ENCODE measurements at regions not wholly inside any gene's neighbourhood (a gene's known extent, or its start where the extent isn't known, plus 50 kb on each side); places are given as distances from the start of the nearest gene placed in this dataset.
A peak's percentile ranks its signal among the peaks of the same experiment; 100 is the strongest.

GRCh38 chr21:27647401-27647800, 680.5 kb upstream of the ADAMTS5 start:
- Histone ChIP-seq H2BK120ac (ENCODE audit: low read depth, low read length) (no peak overlapping the region), H3K23ac (ENCODE audit: low read length in 2 of 2) (no peak overlapping the region), H2AFZ (ENCODE audit: low read depth, low read length) (no peak overlapping the region)

DNA sequence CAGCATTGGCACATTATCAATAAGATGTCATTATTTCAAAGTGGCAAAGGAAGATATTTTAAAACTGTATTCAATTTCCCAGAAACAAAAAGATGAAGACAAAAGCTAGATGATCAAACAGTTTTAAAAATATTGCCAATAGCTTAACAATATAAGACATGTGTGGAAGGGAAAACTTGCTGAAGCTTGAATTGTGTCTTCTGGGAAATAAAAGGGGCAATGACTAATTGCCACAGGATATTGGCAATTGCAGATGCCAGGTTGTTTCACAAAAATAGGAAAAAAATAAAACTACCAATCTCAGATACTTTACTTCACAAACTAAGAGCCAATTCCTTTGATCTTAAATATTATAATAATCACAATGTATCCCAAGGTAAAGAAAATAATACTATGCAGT, 679.8 kb upstream of the ADAMTS5 start:
- Histone ChIP-seq H2BK5ac (ENCODE audit: low read depth, low read length, poor library complexity, severe bottlenecking) (no peak overlapping the region), H2BK15ac (ENCODE audit: low read depth, poor library complexity, severe bottlenecking) (no peak overlapping the region), H3K36me3 (ENCODE audit: control insufficient read depth in 1 of 2, insufficient read depth in 2 of 2, low read depth in 1 of 2, low read length in 2 of 2) (no peaks in the 10 kb centered on the region), H3K27me3 (ENCODE audit: control insufficient read depth in 1 of 2, insufficient read depth in 1 of 2, low read length in 2 of 2) (no peaks in the 10 kb centered on the region), H2AK5ac (ENCODE audit: low read length, severe bottlenecking) (no peak overlapping the region), H2BK120ac (ENCODE audit: low read depth, low read length) (no peak overlapping the region), H4K8ac (ENCODE audit: low read length) (no peak overlapping the region), H3K14ac (ENCODE audit: low read length in 2 of 2) (no peak overlapping the region), H3K4me3 (ENCODE audit: insufficient read depth in 1 of 2, low read depth in 1 of 2, low read length in 2 of 2) (no peak overlapping the region), H3K27ac (ENCODE audit: low read length, poor library complexity, severe bottlenecking) (no peak overlapping the region), H3K79me1 (replicated peaks; ENCODE audit: low read length, poor library complexity, severe bottlenecking) (no peaks in the 10 kb centered on the region), H3K9ac (ENCODE audit: low read length) (peak overlapping the region; percentile 85), H4K91ac (ENCODE audit: low read length) (no peak overlapping the region), H3K4me1 (ENCODE audit: control insufficient read depth, insufficient read depth, low read depth, low read length) (no peaks in the 10 kb centered on the region), H3K18ac (ENCODE audit: low read depth in 1 of 2, low read length in 2 of 2) (no peak overlapping the region), H2AFZ (ENCODE audit: low read depth, low read length) (no peak overlapping the region), H3K4me2 (ENCODE audit: low read length, poor library complexity, severe bottlenecking) (no peak overlapping the region), H3K4ac (ENCODE audit: low read depth in 1 of 2, low read length in 2 of 2) (no peak overlapping the region), H3K23ac (ENCODE audit: low read length in 2 of 2) (no peak overlapping the region), H3K9me3 (ENCODE audit: control insufficient read depth, low read length) (no peaks in the 10 kb centered on the region), H2BK12ac (ENCODE audit: low read length in 2 of 2) (no peak overlapping the region)
- DNase-seq = no peak

More at GRCh38 chr21:27647401-27647800, 680.5 kb upstream of the ADAMTS5 start:
- H3K4me3 ChIP-seq (ENCODE audit: insufficient read depth in 1 of 2, low read depth in 1 of 2, low read length in 2 of 2) = no peak overlapping the region
- H2BK15ac ChIP-seq (ENCODE audit: low read depth, poor library complexity, severe bottlenecking) = no peak overlapping the region
- H3K79me1 ChIP-seq (replicated peaks; ENCODE audit: low read length, poor library complexity, severe bottlenecking) = no peaks in the 10 kb centered on the region
- no peaks in the 10 kb centered on the region for H3K9me3 ChIP-seq (ENCODE audit: control insufficient read depth, low read length)
- no peak overlapping the region for H3K27ac ChIP-seq (ENCODE audit: low read length, poor library complexity, severe bottlenecking)
- no peak overlapping the region for H3K4ac ChIP-seq (ENCODE audit: low read depth in 1 of 2, low read length in 2 of 2)
- no peaks in the 10 kb centered on the region for H3K4me1 ChIP-seq (ENCODE audit: control insufficient read depth, insufficient read depth, low read depth, low read length)
- H2BK12ac ChIP-seq (ENCODE audit: low read length in 2 of 2) = no peak overlapping the region
- peak overlapping the region; percentile 85 for H3K9ac ChIP-seq (ENCODE audit: low read length)
- no peak overlapping the region for H2AK5ac ChIP-seq (ENCODE audit: low read length, severe bottlenecking)
- no peak overlapping the region for H3K4me2 ChIP-seq (ENCODE audit: low read length, poor library complexity, severe bottlenecking)
- no peak overlapping the region for H2BK5ac ChIP-seq (ENCODE audit: low read depth, low read length, poor library complexity, severe bottlenecking)
- DNase-seq = peak; percentile 55
- no peak overlapping the region for H3K14ac ChIP-seq (ENCODE audit: low read length in 2 of 2)
- 89% methylated on average over 2 of the region's 3 CpGs for WGBS
- H3K27me3 ChIP-seq (ENCODE audit: control insufficient read depth in 1 of 2, insufficient read depth in 1 of 2, low read length in 2 of 2) = no peaks in the 10 kb centered on the region
- no peak overlapping the region for H4K91ac ChIP-seq (ENCODE audit: low read length)
- H3K36me3 ChIP-seq (ENCODE audit: control insufficient read depth in 1 of 2, insufficient read depth in 2 of 2, low read depth in 1 of 2, low read length in 2 of 2) = no peaks in the 10 kb centered on the region
- H4K8ac ChIP-seq (ENCODE audit: low read length) = no peak overlapping the region
- H3K18ac ChIP-seq (ENCODE audit: low read depth in 1 of 2, low read length in 2 of 2) = no peak overlapping the region

DNA sequence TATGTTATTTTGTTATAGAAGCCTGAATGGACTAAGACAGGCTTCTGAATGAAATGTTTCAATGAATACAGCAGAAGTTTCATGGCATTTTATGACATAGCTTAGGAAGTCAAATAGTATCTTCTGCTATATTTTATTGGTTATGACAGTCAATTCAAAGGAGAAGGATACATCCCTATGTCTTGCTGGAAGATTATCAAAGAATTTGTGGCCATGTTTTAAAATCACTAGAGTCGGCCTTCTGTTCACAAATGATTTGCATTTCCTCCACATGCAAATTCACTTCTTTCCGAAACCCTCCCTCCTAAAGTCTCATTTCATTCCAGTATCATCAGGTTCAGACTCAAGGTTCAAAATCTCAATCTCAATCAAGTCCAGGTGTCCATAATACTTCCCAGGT, 679.2 kb upstream of the ADAMTS5 start:
- no peak overlapping the region for H3K18ac ChIP-seq (ENCODE audit: low read depth in 1 of 2, low read length in 2 of 2)
- H3K4me3 ChIP-seq (ENCODE audit: insufficient read depth in 1 of 2, low read depth in 1 of 2, low read length in 2 of 2) = no peak overlapping the region
- no peak overlapping the region for H2BK5ac ChIP-seq (ENCODE audit: low read depth, low read length, poor library complexity, severe bottlenecking)
- H3K4ac ChIP-seq (ENCODE audit: low read depth in 1 of 2, low read length in 2 of 2) = no peak overlapping the region
- no peak overlapping the region for H2BK15ac ChIP-seq (ENCODE audit: low read depth, poor library complexity, severe bottlenecking)
- H3K9ac ChIP-seq (ENCODE audit: low read length) = peak overlapping the region; percentile 85
- no peak overlapping the region for H2AK5ac ChIP-seq (ENCODE audit: low read length, severe bottlenecking)
- no peaks in the 10 kb centered on the region for H3K9me3 ChIP-seq (ENCODE audit: control insufficient read depth, low read length)
- no peaks in the 10 kb centered on the region for H3K79me1 ChIP-seq (replicated peaks; ENCODE audit: low read length, poor library complexity, severe bottlenecking)
- no peak overlapping the region for H3K23ac ChIP-seq (ENCODE audit: low read length in 2 of 2)
- no peak for DNase-seq
- no peak overlapping the region for H2BK12ac ChIP-seq (ENCODE audit: low read length in 2 of 2)
- H4K8ac ChIP-seq (ENCODE audit: low read length) = no peak overlapping the region
- no peaks in the 10 kb centered on the region for H3K4me1 ChIP-seq (ENCODE audit: control insufficient read depth, insufficient read depth, low read depth, low read length)
- no peak overlapping the region for H3K14ac ChIP-seq (ENCODE audit: low read length in 2 of 2)
- H3K27me3 ChIP-seq (ENCODE audit: control insufficient read depth in 1 of 2, insufficient read depth in 1 of 2, low read length in 2 of 2) = no peaks in the 10 kb centered on the region
- H2AFZ ChIP-seq (ENCODE audit: low read depth, low read length) = no peak overlapping the region
- no peaks in the 10 kb centered on the region for H3K36me3 ChIP-seq (ENCODE audit: control insufficient read depth in 1 of 2, insufficient read depth in 2 of 2, low read depth in 1 of 2, low read length in 2 of 2)
- no peak overlapping the region for H3K27ac ChIP-seq (ENCODE audit: low read length, poor library complexity, severe bottlenecking)
- no peak overlapping the region for H4K91ac ChIP-seq (ENCODE audit: low read length)
- no peak overlapping the region for H3K4me2 ChIP-seq (ENCODE audit: low read length, poor library complexity, severe bottlenecking)
- 100% methylated on average over 2 of the region's 2 CpGs for WGBS
- no peak overlapping the region for H2BK120ac ChIP-seq (ENCODE audit: low read depth, low read length)

DNA sequence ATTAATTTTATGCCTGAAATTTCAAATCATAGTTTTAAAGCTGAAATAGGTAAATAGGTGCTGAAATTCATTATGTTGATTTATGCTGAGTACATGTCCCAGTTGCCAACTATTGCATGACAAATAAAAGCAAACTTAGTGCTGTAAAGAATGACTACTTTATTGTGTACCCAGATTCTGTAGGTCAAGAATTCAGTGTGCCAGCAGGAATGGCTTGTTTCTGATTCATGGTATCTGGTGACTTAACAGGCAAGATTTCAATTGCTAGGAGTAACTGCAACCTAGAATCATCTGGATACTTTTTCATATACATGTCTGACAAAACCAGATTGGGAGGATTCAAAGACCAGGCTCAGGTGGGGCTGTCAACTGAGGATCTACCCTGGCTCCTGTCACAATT, 678.4 kb upstream of the ADAMTS5 start:
- Histone ChIP-seq H3K4me3 (ENCODE audit: insufficient read depth in 1 of 2, low read depth in 1 of 2, low read length in 2 of 2) (no peak overlapping the region), H3K27ac (ENCODE audit: low read length, poor library complexity, severe bottlenecking) (no peak overlapping the region), H2BK5ac (ENCODE audit: low read depth, low read length, poor library complexity, severe bottlenecking) (no peak overlapping the region), H4K8ac (ENCODE audit: low read length) (no peak overlapping the region), H3K27me3 (ENCODE audit: control insufficient read depth in 1 of 2, insufficient read depth in 1 of 2, low read length in 2 of 2) (no peaks in the 10 kb centered on the region), H3K4ac (ENCODE audit: low read depth in 1 of 2, low read length in 2 of 2) (no peak overlapping the region), H3K18ac (ENCODE audit: low read depth in 1 of 2, low read length in 2 of 2) (no peak overlapping the region), H3K36me3 (ENCODE audit: control insufficient read depth in 1 of 2, insufficient read depth in 2 of 2, low read depth in 1 of 2, low read length in 2 of 2) (no peaks in the 10 kb centered on the region), H2AFZ (ENCODE audit: low read depth, low read length) (no peak overlapping the region), H3K9ac (ENCODE audit: low read length) (peak overlapping the region; percentile 13), H2AK5ac (ENCODE audit: low read length, severe bottlenecking) (peak overlapping the region; percentile 44), H3K4me2 (ENCODE audit: low read length, poor library complexity, severe bottlenecking) (no peak overlapping the region), H3K14ac (ENCODE audit: low read length in 2 of 2) (no peak overlapping the region), H3K4me1 (ENCODE audit: control insufficient read depth, insufficient read depth, low read depth, low read length) (no peaks in the 10 kb centered on the region), H4K91ac (ENCODE audit: low read length) (no peak overlapping the region), H3K9me3 (ENCODE audit: control insufficient read depth, low read length) (no peaks in the 10 kb centered on the region), H2BK12ac (ENCODE audit: low read length in 2 of 2) (no peak overlapping the region), H3K23ac (ENCODE audit: low read length in 2 of 2) (no peak overlapping the region), H2BK15ac (ENCODE audit: low read depth, poor library complexity, severe bottlenecking) (no peak overlapping the region), H2BK120ac (ENCODE audit: low read depth, low read length) (no peak overlapping the region), H3K79me1 (replicated peaks; ENCODE audit: low read length, poor library complexity, severe bottlenecking) (no peaks in the 10 kb centered on the region)
- peak; percentile 5 for DNase-seq
